DOHH2 (cell line): ENCODE measurements at regions not wholly inside any gene's neighbourhood (a gene's known extent, or its start where the extent isn't known, plus 50 kb on each side); places are given as distances from the start of the nearest gene placed in this dataset.

Source experiments
- CTCF ChIP-seq: fragments of 200-600 bp; sonication (generic); IDR thresholded peaks from one replicate; pipeline ENCODE4 v1.5.1; 2014; ENCODE audit warnings: antibody characterized with exemption, mild to moderate bottlenecking, low read depth, low read length; ENCODE audit not compliant: poor library complexity, severe bottlenecking
- EZH2phosphoT487 ChIP-seq: fragments of 200-600 bp; sonication (generic); IDR thresholded peaks from 2 replicates; pipeline ENCODE4 v1.6.1; 2017; ENCODE audit warnings: borderline replicate concordance, mild to moderate bottlenecking, antibody characterized with exemption, low read length, moderate library complexity, mixed read lengths

GRCh38 chr14:104517426-104517825 is 62.1 kb upstream of the C14orf180 start:
- TF ChIP-seq CTCF, result no peak
- no peak for TF ChIP-seq EZH2phosphoT487
